ENCODE measurements at regions not wholly inside any gene's neighbourhood (a gene's known extent, or its start where the extent isn't known, plus 50 kb on each side); places are given as distances from the start of the nearest gene placed in this dataset.

DNA sequence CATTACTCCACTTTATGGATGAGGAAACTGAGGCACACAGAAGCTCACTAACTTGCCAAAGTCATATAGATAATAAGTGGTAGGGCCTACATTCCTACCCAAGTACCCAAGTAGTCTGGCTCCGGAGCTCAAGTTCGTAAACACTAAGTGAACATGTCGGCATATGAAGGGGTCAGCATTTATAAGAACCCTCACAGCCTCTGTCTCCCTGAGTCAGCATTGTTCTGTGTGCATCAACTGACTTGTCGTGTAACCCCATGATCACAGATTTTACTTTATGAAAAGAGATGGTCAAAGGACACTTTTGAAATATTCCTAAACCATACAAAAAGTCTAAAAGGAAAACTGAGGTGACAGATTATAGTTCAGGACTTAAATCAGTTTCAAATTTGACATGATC lies 260.1 kb upstream of the CCDC54 start:
- no peak overlapping the region for H3K4me3 Mint-ChIP-seq
- peaks cover 6% of the 10 kb centered on the region for H3K4me1 Mint-ChIP-seq
- DNase-seq (no peak), ATAC-seq (ENCODE audit: low read depth) (no peak)
- no peaks in the 10 kb centered on the region for H3K36me3 Mint-ChIP-seq (ENCODE audit: low read depth)
- CTCF ChIA-PET = no interaction called here
- TF ChIP-seq CTCF (IDR thresholded peaks at IDR 0.05) = no peak
- no peaks in the 10 kb centered on the region for H3K9me3 Mint-ChIP-seq
- intact Hi-C loops (cut with micrococcal nuclease) = no loop called here
- POLR2A ChIA-PET = no interaction called here
- peaks cover 3% of the 10 kb centered on the region for H3K27me3 Mint-ChIP-seq
- H3K27ac Mint-ChIP-seq = no peak overlapping the region

DNA sequence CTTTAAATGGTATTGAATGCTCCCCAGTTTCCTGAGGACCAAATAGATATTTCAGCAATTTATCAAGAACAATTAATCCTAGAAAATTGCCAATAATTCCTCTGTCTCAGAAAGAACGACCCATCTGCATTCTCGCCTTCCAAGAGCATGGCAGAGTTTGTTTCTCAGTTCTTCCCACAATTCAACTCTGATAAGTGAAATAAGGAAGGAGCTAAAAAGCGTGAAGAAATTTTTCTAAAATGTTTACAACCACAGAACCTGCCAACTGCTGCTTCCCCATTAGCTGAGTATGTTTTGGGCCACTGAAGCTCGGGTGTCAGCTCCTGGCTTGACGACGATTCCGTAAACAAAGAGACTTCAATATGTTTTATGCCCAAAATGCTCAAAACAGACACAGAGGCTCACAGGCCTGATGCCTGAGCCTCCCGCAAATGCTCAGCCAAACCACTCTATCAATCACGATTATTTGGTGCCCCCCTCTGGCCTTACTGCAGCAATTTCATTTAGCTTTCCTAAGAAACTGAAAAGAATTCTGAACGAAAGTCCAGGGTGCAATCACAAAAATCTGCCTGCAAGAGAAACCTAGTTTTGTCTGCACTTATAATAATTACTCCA lies 259.2 kb upstream of the CCDC54 start:
- DNase-seq (no peak), ATAC-seq (ENCODE audit: low read depth) (no peak)
- H3K4me1 Mint-ChIP-seq = peaks cover 6% of the 10 kb centered on the region
- no peak overlapping the region for H3K27ac Mint-ChIP-seq
- H3K4me3 Mint-ChIP-seq = no peak overlapping the region
- intact Hi-C loops (cut with micrococcal nuclease) = no loop called here
- POLR2A ChIA-PET = no interaction called here
- peaks cover 3% of the 10 kb centered on the region for H3K27me3 Mint-ChIP-seq
- H3K36me3 Mint-ChIP-seq (ENCODE audit: low read depth) = no peaks in the 10 kb centered on the region
- no peaks in the 10 kb centered on the region for H3K9me3 Mint-ChIP-seq
- CTCF ChIA-PET = no interaction called here
- TF ChIP-seq CTCF (IDR thresholded peaks at IDR 0.05) = no peak

- intact Hi-C loops (cut with micrococcal nuclease) = no loop called here
- no peaks in the 10 kb centered on the region for H3K9me3 Mint-ChIP-seq
- ChIA-PET POLR2A (no interaction called here), CTCF (no interaction called here)
- H3K27me3 Mint-ChIP-seq = peaks cover 3% of the 10 kb centered on the region
- no peaks in the 10 kb centered on the region for H3K36me3 Mint-ChIP-seq (ENCODE audit: low read depth)
- DNase-seq (no peak), ATAC-seq (ENCODE audit: low read depth) (no peak)
- TF ChIP-seq CTCF (IDR thresholded peaks at IDR 0.05) = no peak
- H3K4me3 Mint-ChIP-seq = no peak overlapping the region
- H3K27ac Mint-ChIP-seq = no peak overlapping the region
- no peaks in the 10 kb centered on the region for H3K4me1 Mint-ChIP-seq
These were observed 252.4 kb upstream of the CCDC54 start for GRCh38 chr3:107124885-107125284.

GRCh38 chr3:107128946-107129345 lies 248.3 kb upstream of the CCDC54 start:
- intact Hi-C loops (cut with micrococcal nuclease) = no loop called here
- POLR2A ChIA-PET = no interaction called here
- Mint-ChIP-seq H3K36me3 (ENCODE audit: low read depth) (no peaks in the 10 kb centered on the region), H3K4me1 (no peaks in the 10 kb centered on the region), H3K27ac (no peak overlapping the region), H3K4me3 (no peak overlapping the region), H3K9me3 (no peaks in the 10 kb centered on the region), H3K27me3 (no peaks in the 10 kb centered on the region)
- CTCF ChIA-PET = no interaction called here
- ATAC-seq (ENCODE audit: low read depth) = no peak
- no peak for TF ChIP-seq CTCF (IDR thresholded peaks at IDR 0.05)
- no peak for DNase-seq

GRCh38 chr3:107130089-107130700 lies 247.0 kb upstream of the CCDC54 start:
- Mint-ChIP-seq H3K27me3 (no peaks in the 10 kb centered on the region), H3K27ac (no peak overlapping the region), H3K4me3 (no peak overlapping the region), H3K9me3 (no peaks in the 10 kb centered on the region), H3K4me1 (no peaks in the 10 kb centered on the region), H3K36me3 (ENCODE audit: low read depth) (no peaks in the 10 kb centered on the region)
- ChIA-PET POLR2A (no interaction called here), CTCF (no interaction called here)
- intact Hi-C loops (cut with micrococcal nuclease) = no loop called here
- DNase-seq = no peak
- TF ChIP-seq CTCF (IDR thresholded peaks at IDR 0.05) = no peak
- ATAC-seq (ENCODE audit: low read depth) = no peak

Data from activated B cell treated with CpG ODN at 0.5 μM for 24 hours (primary cell).